GM21390 (cell line): ENCODE measurements at regions not wholly inside any gene's neighbourhood (a gene's known extent, or its start where the extent isn't known, plus 50 kb on each side); places are given as distances from the start of the nearest gene placed in this dataset.
A peak's percentile ranks its signal among the peaks of the same experiment; 100 is the strongest.

Experiments
- ATAC-seq: cut with Tn5 transposase; IDR thresholded peaks from one replicate; pipeline ENCODE4 v1.9.1; 2021; ENCODE audit not compliant: unreplicated experiment

GRCh38 chr5:115072266-115073064 is 97.2 kb downstream of the TRIM36 start:
- no peak for ATAC-seq

- no peak for ATAC-seq
Measured at GRCh38 chr5:115070737-115071136, 99.0 kb downstream of the TRIM36 start.

- ATAC-seq, result peak; percentile 41
Measured at GRCh38 chr5:115069087-115069968, 100.4 kb downstream of the TRIM36 start.

GRCh38 chr5:115068239-115069086 is 101.2 kb downstream of the TRIM36 start:
- ATAC-seq, result peak; percentile 58

GRCh38 chr5:115064380-115064779 is 105.3 kb downstream of the TRIM36 start:
- no peak for ATAC-seq

GRCh38 chr5:115054387-115054951 is 115.2 kb downstream of the TRIM36 start:
- no peak for ATAC-seq

- ATAC-seq, result no peak
Measured at GRCh38 chr5:115052948-115053347, 116.8 kb downstream of the TRIM36 start.

- no peak for ATAC-seq
Measured at GRCh38 chr5:115050866-115051265, 118.8 kb downstream of the TRIM36 start.

GRCh38 chr5:115033861-115034260 is 135.8 kb downstream of the TRIM36 start:
- no peak for ATAC-seq

- no peak for ATAC-seq
Measured at GRCh38 chr5:115028557-115028956, 141.2 kb downstream of the TRIM36 start.

- no peak for ATAC-seq
Measured at GRCh38 chr5:115024922-115025321, 144.8 kb downstream of the TRIM36 start.

- ATAC-seq, result no peak
Measured at GRCh38 chr5:115022303-115022702, 147.4 kb downstream of the TRIM36 start.

- no peak for ATAC-seq
Measured at GRCh38 chr5:115016646-115017045, 153.1 kb downstream of the TRIM36 start.

- no peak for ATAC-seq
Measured at GRCh38 chr5:114999176-114999575, 170.5 kb downstream of the TRIM36 start.

- ATAC-seq, result no peak
Measured at GRCh38 chr5:114989512-114989911, 180.2 kb downstream of the TRIM36 start.

- ATAC-seq, result no peak
Measured at GRCh38 chr5:114988096-114988495, 181.6 kb downstream of the TRIM36 start.

GRCh38 chr5:114984796-114985195 is 184.9 kb downstream of the TRIM36 start:
- no peak for ATAC-seq

- no peak for ATAC-seq
Measured at GRCh38 chr5:114981111-114981510, 188.6 kb downstream of the TRIM36 start.

- peak; percentile 77 for ATAC-seq
Measured at GRCh38 chr5:114977979-114978573, 191.6 kb downstream of the TRIM36 start.

- ATAC-seq, result no peak
Measured at GRCh38 chr5:114969482-114969881, 200.2 kb downstream of the TRIM36 start.
